IMR-90 (cell line): ENCODE measurements at regions not wholly inside any gene's neighbourhood (a gene's known extent, or its start where the extent isn't known, plus 50 kb on each side); places are given as distances from the start of the nearest gene placed in this dataset.

Experiments
- ATAC-seq: fragments of 200-7000 bp; cut with Tn5 transposase; 2 replicates; pipeline ENCODE4 v1.9.1; 2020; ENCODE audit warnings: low read depth, mild to moderate bottlenecking, moderate library complexity
- BruUV-seq: library from RNA; stranded (reverse); fragments of 400-500 nt; replicated peaks from 2 replicates; lab custom pipeline; 2021; lab: Mats Ljungman, UMichigan
- CTCF ChIA-PET: fragments of 300-600 bp; formaldehyde crosslinking; extraction: SDS; loops from one replicate; lab custom pipeline; 2021; ENCODE audit warnings: antibody characterized with exemption; lab: Yijun Ruan, JAX
- POLR2A ChIA-PET: fragments of 300-600 bp; sonication (Branson Sonifier 250); formaldehyde crosslinking; loops from one replicate; lab custom pipeline; 2022; ENCODE audit warnings: antibody characterized with exemption; ENCODE audit not compliant: unreplicated experiment; lab: Charles Lee
- DNase-seq: peaks from one replicate; pipeline ENCODE4 v3.0.0; 2013
- H2AFZ ChIP-seq: replicated peaks from 2 replicates; pipeline ENCODE3; 2013; ENCODE audit warnings: low read length, mild to moderate bottlenecking; ENCODE audit not compliant: poor library complexity
- H2AK5ac ChIP-seq: 2 replicates; pipeline ENCODE4 v1.6.1; 2013; ENCODE audit warnings: low read depth, low read length, inconsistent platforms
- H2AK9ac ChIP-seq: replicated peaks from 2 replicates; pipeline ENCODE3; 2013; ENCODE audit warnings: mild to moderate bottlenecking, low read depth, low read length, moderate library complexity; ENCODE audit not compliant: poor library complexity
- H2BK120ac ChIP-seq: 2 replicates; pipeline ENCODE4 v1.6.1; 2013; ENCODE audit warnings: low read depth, low read length, inconsistent platforms
- H2BK15ac ChIP-seq: 3 replicates; pipeline ENCODE4 v1.6.1; 2013; ENCODE audit warnings: low read depth, low read length, inconsistent platforms
- H2BK20ac ChIP-seq: 2 replicates; pipeline ENCODE4 v1.6.1; 2013; ENCODE audit warnings: low read depth, mild to moderate bottlenecking, inconsistent platforms, low read length, moderate library complexity
- H2BK5ac ChIP-seq: 2 replicates; pipeline ENCODE4 v1.6.1; 2013; ENCODE audit warnings: mild to moderate bottlenecking, low read depth, low read length, inconsistent platforms; ENCODE audit not compliant: poor library complexity, severe bottlenecking
- H3K14ac ChIP-seq: replicated peaks from 2 replicates; pipeline ENCODE4 v1.6.1; 2013; ENCODE audit warnings: low read depth, low read length, inconsistent platforms
- H3K18ac ChIP-seq: 2 replicates; pipeline ENCODE4 v1.6.1; 2013; ENCODE audit warnings: low read depth, low read length, control low read depth
- H3K23ac ChIP-seq: 2 replicates; pipeline ENCODE4 v1.6.1; 2013; ENCODE audit warnings: low read depth, low read length, inconsistent platforms
- H3K27ac ChIP-seq: 2 replicates; pipeline ENCODE4 v1.5.1; 2013; ENCODE audit warnings: mild to moderate bottlenecking, control low read depth, low read length; ENCODE audit not compliant: insufficient read depth
- H3K27me3 ChIP-seq: 2 replicates; pipeline ENCODE4 v1.6.1; 2013; ENCODE audit warnings: low read length; ENCODE audit not compliant: control insufficient read depth, insufficient read depth
- H3K36me3 ChIP-seq: 2 replicates; pipeline ENCODE4 v1.6.1; 2013; ENCODE audit warnings: low read length, mixed read lengths; ENCODE audit not compliant: control insufficient read depth, insufficient read depth
- H3K4ac ChIP-seq: 2 replicates; pipeline ENCODE4 v1.6.1; 2013; ENCODE audit warnings: low read depth, low read length, inconsistent platforms
- H3K4me1 ChIP-seq: 2 replicates; pipeline ENCODE4 v1.6.1; 2013; ENCODE audit warnings: low read length, mixed read lengths; ENCODE audit not compliant: control insufficient read depth, insufficient read depth
- H3K4me2 ChIP-seq: 2 replicates; pipeline ENCODE4 v1.6.1; 2013; ENCODE audit warnings: low read depth, mild to moderate bottlenecking, control low read depth, low read length, moderate library complexity
- H3K4me3 ChIP-seq: 2 replicates; pipeline ENCODE4 v1.5.1; 2013; ENCODE audit warnings: low read depth, mild to moderate bottlenecking, control low read depth, low read length, moderate library complexity; ENCODE audit not compliant: insufficient read depth
- H3K56ac ChIP-seq: 2 replicates; pipeline ENCODE4 v1.6.1; 2013; ENCODE audit warnings: low read length, inconsistent platforms; ENCODE audit not compliant: insufficient read depth; ENCODE audit errors: extremely low read depth
- H3K79me1 ChIP-seq, 2 experiments: 2 replicates each; pipeline ENCODE4 v1.6.1; 2013; ENCODE audit warnings: low read length in 2 of 2, inconsistent platforms in 1 of 2, low read depth in 1 of 2
- H3K9ac ChIP-seq: 2 replicates; pipeline ENCODE4 v1.6.1; 2013; ENCODE audit warnings: low read depth, low read length, control low read depth
- H3K9me1 ChIP-seq: 2 replicates; pipeline ENCODE4 v1.6.1; 2013; ENCODE audit warnings: low read length, inconsistent platforms; ENCODE audit not compliant: insufficient read depth
- H3K9me3 ChIP-seq: 2 replicates; pipeline ENCODE4 v1.6.1; 2013; ENCODE audit warnings: low read length; ENCODE audit not compliant: control insufficient read depth, insufficient read depth
- H4K20me1 ChIP-seq: 2 replicates; pipeline ENCODE4 v1.6.1; 2013; ENCODE audit warnings: low read length, inconsistent platforms; ENCODE audit not compliant: insufficient read depth
- H4K5ac ChIP-seq: 2 replicates; pipeline ENCODE4 v1.6.1; 2013; ENCODE audit warnings: mild to moderate bottlenecking, low read depth, low read length, control low read depth
- H4K8ac ChIP-seq, 2 experiments: 2 replicates each; pipeline ENCODE4 v1.6.1; 2013; ENCODE audit warnings: low read depth in 2 of 2, low read length in 2 of 2, control low read depth in 1 of 2, inconsistent platforms in 1 of 2
- H4K91ac ChIP-seq: 2 replicates; pipeline ENCODE4 v1.6.1; 2013; ENCODE audit warnings: low read depth, low read length, inconsistent platforms; ENCODE audit not compliant: insufficient read depth
- MAFK ChIP-seq: IDR thresholded peaks from 2 replicates; pipeline ENCODE4 v1.6.1; 2012; ENCODE audit warnings: low read depth, low read length, improper control_type of control experiment
- SMC3 ChIP-seq: fragments of 150-350 bp; IDR thresholded peaks from 2 replicates; pipeline ENCODE4 v1.6.1; 2016; ENCODE audit warnings: low read depth, mild to moderate bottlenecking, antibody characterized with exemption, low read length, moderate library complexity
- WGBS, 2 experiments: methylation state at CpG; one replicate each; pipeline versions ENCODE4 v1.1.5 to v1.1.7; 2013; ENCODE audit warnings: missing lambda C conversion rate in 2 of 2; ENCODE audit not compliant: insufficient read length in 1 of 2; ENCODE audit errors: extremely low coverage in 2 of 2; 5-methylcytosine and 5-hydroxymethylcytosine counted together
- dilution Hi-C: fragments of 300-500 bp; cut with HindIII; formaldehyde crosslinking; loops from one replicate; pipeline ENCODE4 v1.14.3; 2018; ENCODE audit warnings: low sequenced_read_pairs; ENCODE audit not compliant: unreplicated experiment
- in situ Hi-C: fragments of 300-500 bp; cut with MboI; formaldehyde crosslinking; loops from 3 replicates; pipeline ENCODE4 v1.14.3; 2019; ENCODE audit warnings: low sequenced_read_pairs, inconsistent platforms, mixed read lengths
- intact Hi-C: fragments of 100-400 bp; cut with micrococcal nuclease; formaldehyde crosslinking; loops from 2 replicates; pipeline ENCODE4 v1.10.0; 2022

- H3K79me1 ChIP-seq, result peaks cover 0 to 3% of the 10 kb centered on the region in 2 experiments; a peak in 1 of 4 replicates
- no peak overlapping the region for H2AK9ac ChIP-seq
- no peak overlapping the region for H3K4me3 ChIP-seq
- H2BK5ac ChIP-seq, result peak overlapping the region; percentile 88
- peak overlapping the region; percentile 73 for H2AK5ac ChIP-seq
- intact Hi-C loops, result loop anchor here (10.0 kb wide), 1 partner anchor 752 kb away; no protein-coding TSS in a partner anchor
- DNase-seq (peak; percentile 61), ATAC-seq (0 out of 2 replicates have a peak, but pooled peaks have one; percentile 46)
- CTCF ChIA-PET, result interaction anchor here (0.6 kb wide), 2 partner anchors 119 to 594 kb away, joined by 3 to 5 read pairs; no protein-coding TSS in a partner anchor
- TF ChIP-seq MAFK (peak; percentile 54; the same call in 1 of the 2 replicates), SMC3 (no peak)
- peak overlapping the region; percentile 68 for H2AFZ ChIP-seq
- H3K23ac ChIP-seq, result 0 out of 2 replicates have a peak overlapping the region, but pooled peaks have one; percentile 56
- in situ Hi-C loops, result loop anchor here (25.0 kb wide), 1 partner anchor 859 kb away; no protein-coding TSS in a partner anchor
- H2BK20ac ChIP-seq, result peak overlapping the region; percentile 99
- dilution Hi-C loops, result no loop called here
- no peak overlapping the region for H3K56ac ChIP-seq
- H3K36me3 ChIP-seq, result no peaks in the 10 kb centered on the region
- no peaks in the 10 kb centered on the region for H3K27me3 ChIP-seq
- H2BK15ac ChIP-seq, result peak overlapping the region; percentile 60; the same call in 2 of the 3 replicates
- H3K4ac ChIP-seq, result peak overlapping the region; percentile 95
- H3K9me3 ChIP-seq, result no peaks in the 10 kb centered on the region
- POLR2A ChIA-PET, result no interaction called here
- peak overlapping the region; percentile 97 for H3K14ac ChIP-seq
- H4K91ac ChIP-seq, result peak overlapping the region; percentile 75
- H3K9ac ChIP-seq, result 0 out of 2 replicates have a peak overlapping the region, but pooled peaks have one; percentile 1
- peak overlapping the region; percentile 86 for H4K5ac ChIP-seq
- BruUV-seq, result no TSS peak
- peak overlapping the region; percentile 95 for H3K18ac ChIP-seq
- H4K20me1 ChIP-seq, result no peaks in the 10 kb centered on the region
- peak overlapping the region in 1 of 2 experiments; percentile 92; a peak in 2 of 4 replicates for H4K8ac ChIP-seq
- peaks cover 14% of the 10 kb centered on the region for H3K4me1 ChIP-seq
- peaks cover 8% of the 10 kb centered on the region for H3K9me1 ChIP-seq
- peak overlapping the region; percentile 44 for H3K4me2 ChIP-seq
- WGBS, 2 experiments, result no CpG with 5 or more reads among the region's 6 CpGs
- H3K27ac ChIP-seq, result peak overlapping the region; percentile 48; the same call in 1 of the 2 replicates
- peak overlapping the region; percentile 96 for H2BK120ac ChIP-seq
Observed at GRCh38 chr10:3902809-3903410, 117.9 kb upstream of the KLF6 start.
